K562 (cell line): ENCODE measurements at regions not wholly inside any gene's neighbourhood (a gene's known extent, or its start where the extent isn't known, plus 50 kb on each side); places are given as distances from the start of the nearest gene placed in this dataset.
A peak's percentile ranks its signal among the peaks of the same experiment; 100 is the strongest.

ENCODE experiments used
- ATF7 ChIP-seq: fragments of 450-650 bp; IDR thresholded peaks from 2 replicates; pipeline ENCODE4 v1.7.1; 2014; ENCODE audit warnings: mild to moderate bottlenecking, moderate library complexity
- BRCA1 ChIP-seq, 2 experiments: fragments of 450-650 bp in 1 of 2; sonication (generic) in 1 of 2; formaldehyde crosslinking in 1 of 2; IDR thresholded peaks; 2 replicates each; pipeline versions ENCODE4 v1.5.0 to v1.6.1; 2017 to 2020; ENCODE audit warnings: mild to moderate bottlenecking in 1 of 2, missing genetic modification reagents in 1 of 2
- CBX2 ChIP-seq: fragments of 200-600 bp; sonication (generic); IDR thresholded peaks from one replicate; pipeline ENCODE4 v1.6.1; 2012; ENCODE audit warnings: mild to moderate bottlenecking, low read length, inconsistent platforms; ENCODE audit not compliant: insufficient read depth, poor library complexity, severe bottlenecking
- DACH1 ChIP-seq: fragments of 450-650 bp; IDR thresholded peaks from 2 replicates; pipeline ENCODE4 v1.6.1; 2018; ENCODE audit not compliant: partially characterized antibody
- GTF2A2 ChIP-seq: IDR thresholded peaks from 2 replicates; pipeline ENCODE4 v1.6.1; 2016; ENCODE audit warnings: mild to moderate bottlenecking, missing genetic modification characterization, missing compliant biosample characterization
- HDAC2 ChIP-seq: fragments of 450-650 bp; IDR thresholded peaks from 2 replicates; pipeline ENCODE4 v1.6.1; 2016; ENCODE audit warnings: mild to moderate bottlenecking
- ILF3 ChIP-seq: fragments of 450-650 bp; IDR thresholded peaks from 2 replicates; pipeline ENCODE4 v1.6.1; 2018; ENCODE audit warnings: antibody characterized with exemption, mild to moderate bottlenecking, moderate library complexity, borderline replicate concordance
- MAFF ChIP-seq: IDR thresholded peaks from 2 replicates; pipeline ENCODE4 v1.6.1; 2012; ENCODE audit warnings: low read length, improper control_type of control experiment
- MAFG ChIP-seq: fragments of 450-650 bp; conservative IDR thresholded peaks from 2 replicates; pipeline ENCODE4 v1.6.1; 2016; ENCODE audit warnings: missing genetic modification characterization, missing compliant biosample characterization
- MAFK ChIP-seq: IDR thresholded peaks from 2 replicates; pipeline ENCODE4 v1.6.1; 2011; ENCODE audit warnings: low read length, improper control_type of control experiment
- NFYB ChIP-seq: IDR thresholded peaks from 2 replicates; pipeline ENCODE4 v1.6.1; 2011; ENCODE audit warnings: mild to moderate bottlenecking, moderate library complexity; ENCODE audit not compliant: insufficient read length; ENCODE audit errors: extremely low read depth
- PML ChIP-seq: IDR thresholded peaks from 2 replicates; pipeline ENCODE4 v1.6.1; 2012; ENCODE audit warnings: low read length, inconsistent platforms
- POLR3G ChIP-seq: IDR thresholded peaks from 2 replicates; pipeline ENCODE4 v1.6.1; 2011; ENCODE audit not compliant: insufficient read length, insufficient replicate concordance; ENCODE audit errors: extremely low read depth
- RNF2 ChIP-seq: sonication (generic); IDR thresholded peaks from 2 replicates; pipeline ENCODE4 v1.6.1; 2016
- YBX1 ChIP-seq: fragments of 450-650 bp; IDR thresholded peaks from 2 replicates; pipeline ENCODE4 v1.7.1; 2016; ENCODE audit warnings: mild to moderate bottlenecking
- ZBTB7A ChIP-seq: IDR thresholded peaks from 2 replicates; pipeline ENCODE4 v1.6.1; 2011; ENCODE audit warnings: low read depth, mild to moderate bottlenecking, low read length, moderate library complexity, borderline replicate concordance; ENCODE audit not compliant: control insufficient read depth
- ZNF184 ChIP-seq: sonication (generic); formaldehyde crosslinking; IDR thresholded peaks from 2 replicates; pipeline ENCODE4 v1.5.0; 2020; ENCODE audit warnings: missing genetic modification reagents
- ZNF717 ChIP-seq: fragments of 250-450 bp; sonication (Bioruptor Pico); IDR thresholded peaks from 2 replicates; pipeline ENCODE4 v1.5.0; 2021
- TF ChIP-seq, protein P1 (sequence below): sonication (generic); formaldehyde crosslinking; IDR thresholded peaks from 2 replicates; pipeline ENCODE4 v1.8.1; 2023; ENCODE audit warnings: mild to moderate bottlenecking, missing genetic modification reagents
- TF ChIP-seq, protein P2 (sequence below), 2 experiments: fragments of 450-650 bp in 1 of 2; sonication (generic) in 1 of 2; formaldehyde crosslinking in 1 of 2; IDR thresholded peaks in 1 of 2; conservative IDR thresholded peaks in 1 of 2; 2 replicates each; pipeline versions ENCODE4 v1.6.1 to v1.8.1; 2016 to 2023; ENCODE audit warnings: mild to moderate bottlenecking in 2 of 2, moderate library complexity in 2 of 2, inconsistent platforms in 1 of 2, missing genetic modification reagents in 1 of 2

DNA sequence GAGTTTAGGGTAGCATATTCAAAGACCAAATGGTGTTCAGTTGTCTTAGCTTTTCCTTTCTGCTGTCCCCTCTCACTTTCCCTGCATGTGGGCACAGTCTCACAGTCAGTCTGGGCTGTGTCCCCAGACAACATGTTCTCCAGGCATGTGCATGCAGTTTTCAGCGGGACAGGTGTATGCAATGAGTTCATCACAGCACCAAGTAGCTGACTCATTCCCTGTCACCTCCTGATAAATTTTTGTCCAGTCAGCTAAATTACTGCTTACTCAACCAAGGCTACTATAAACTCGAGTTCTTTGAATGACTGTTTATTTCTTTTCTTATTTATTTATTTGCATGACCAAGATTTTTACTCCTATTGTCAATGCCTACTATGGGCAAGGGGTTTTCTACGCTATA lies 148.8 kb upstream of the CDH19 start (continued):
- TF ChIP-seq ZBTB7A (no peak), POLR3G (no peak), MAFK (peak; percentile 81), ILF3 (no peak), GTF2A2 (tag) (no peak), MAFF (peak; percentile 84), ZNF184 (no peak), MAFG (tag) (peak; percentile 52; the same call in 1 of the 2 replicates), HDAC2 (no peak), YBX1 (no peak), ATF7 (no peak), CBX2 (no peak), BRCA1 (IDR thresholded peaks at IDR 0.05) (no peak), BRCA1 (CRISPR knock-in tag; IDR thresholded peaks at IDR 0.05) (no peak), DACH1 (no peak), PML (no peak), RNF2 (no peak), ZNF717 (no peak), NFYB (no peak)
- TF ChIP-seq, protein P1, sequence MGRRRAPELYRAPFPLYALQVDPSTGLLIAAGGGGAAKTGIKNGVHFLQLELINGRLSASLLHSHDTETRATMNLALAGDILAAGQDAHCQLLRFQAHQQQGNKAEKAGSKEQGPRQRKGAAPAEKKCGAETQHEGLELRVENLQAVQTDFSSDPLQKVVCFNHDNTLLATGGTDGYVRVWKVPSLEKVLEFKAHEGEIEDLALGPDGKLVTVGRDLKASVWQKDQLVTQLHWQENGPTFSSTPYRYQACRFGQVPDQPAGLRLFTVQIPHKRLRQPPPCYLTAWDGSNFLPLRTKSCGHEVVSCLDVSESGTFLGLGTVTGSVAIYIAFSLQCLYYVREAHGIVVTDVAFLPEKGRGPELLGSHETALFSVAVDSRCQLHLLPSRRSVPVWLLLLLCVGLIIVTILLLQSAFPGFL: no peak
- TF ChIP-seq, protein P2, sequence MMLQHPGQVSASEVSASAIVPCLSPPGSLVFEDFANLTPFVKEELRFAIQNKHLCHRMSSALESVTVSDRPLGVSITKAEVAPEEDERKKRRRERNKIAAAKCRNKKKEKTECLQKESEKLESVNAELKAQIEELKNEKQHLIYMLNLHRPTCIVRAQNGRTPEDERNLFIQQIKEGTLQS (IDR thresholded peaks at IDR 0.05): no peak
- TF ChIP-seq, protein P2 (CRISPR knock-in tag; conservative IDR thresholded peaks at IDR 0.05): no peak
